DMS53 treated with DMSO at 0.1 percent for 48 hours (cell line): ENCODE measurements at regions not wholly inside any gene's neighbourhood (a gene's known extent, or its start where the extent isn't known, plus 50 kb on each side); places are given as distances from the start of the nearest gene placed in this dataset.

Experiments
- DNase-seq: peaks from one replicate; lab custom pipeline; 2025; ENCODE audit not compliant: unreplicated experiment; lab: John Stamatoyannopoulos, UW

GRCh38 chrX:39741904-39742303 is 355.9 kb downstream of the BCOR start:
- no peak for DNase-seq

GRCh38 chrX:39745818-39746217 is 351.9 kb downstream of the BCOR start:
- no peak for DNase-seq

DNA sequence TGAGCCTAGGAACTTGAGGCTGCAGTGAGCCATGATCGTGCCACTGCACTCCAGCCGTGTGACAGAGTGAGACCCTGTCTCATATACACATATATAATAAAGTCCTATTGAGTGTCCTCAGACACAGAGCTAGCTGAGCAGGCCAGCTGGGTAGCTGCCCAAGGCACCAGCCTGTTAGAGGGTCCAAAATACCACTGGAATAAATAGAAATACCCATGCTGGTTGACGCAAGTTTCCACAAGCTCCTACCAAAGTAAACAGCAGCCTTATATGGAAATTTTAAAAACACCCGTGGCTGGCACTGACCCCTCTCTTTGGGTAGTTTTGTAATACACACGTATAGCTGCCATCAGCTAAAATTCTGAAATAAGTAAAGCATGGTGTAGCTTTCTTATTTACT is 348.6 kb downstream of the BCOR start:
- no peak for DNase-seq

DNA sequence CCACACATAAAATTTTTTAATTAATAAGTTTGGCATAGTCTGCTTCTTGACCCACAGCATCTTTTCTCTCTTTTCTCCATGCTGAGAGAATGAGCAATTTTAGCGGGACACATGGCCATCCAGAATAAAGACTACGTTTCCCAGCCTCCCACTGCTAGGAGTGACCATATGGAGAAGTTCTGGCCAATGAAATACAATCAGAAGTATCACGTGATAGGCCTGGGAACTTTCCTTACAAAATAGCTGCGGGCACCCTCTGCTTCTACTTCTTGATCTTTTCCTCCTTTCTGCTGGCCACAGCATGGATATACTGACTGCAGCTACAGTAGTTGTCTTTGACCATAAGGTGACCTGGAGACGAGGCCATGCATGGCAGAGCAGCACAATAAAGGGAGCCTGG is 348.0 kb downstream of the BCOR start:
- no peak for DNase-seq

DNA sequence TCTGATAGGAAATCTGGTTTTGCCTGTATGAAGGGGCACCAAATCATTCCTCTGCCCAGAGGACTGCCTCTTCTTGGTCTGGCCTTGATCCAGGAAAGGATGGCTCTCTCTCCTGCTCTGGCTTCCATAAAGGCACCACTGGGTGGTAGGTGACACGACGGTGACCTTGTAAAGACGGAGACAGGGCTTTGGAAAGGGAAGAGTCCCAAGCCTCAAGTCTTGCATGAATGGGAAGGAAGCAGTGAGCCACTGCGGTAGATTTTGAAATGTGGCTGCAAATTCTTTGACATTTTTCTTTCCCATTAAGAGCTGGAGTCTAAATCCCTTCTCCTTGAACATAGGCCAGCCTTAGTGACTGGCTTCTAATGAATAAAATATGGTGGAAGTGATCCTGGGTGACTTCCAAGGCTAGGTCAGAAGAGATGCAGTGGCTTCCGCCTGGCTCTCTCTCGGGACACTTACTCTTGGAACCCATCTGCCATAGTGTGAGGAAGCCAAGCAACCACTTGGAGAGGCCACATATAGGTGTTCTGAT is 347.4 kb downstream of the BCOR start:
- no peak for DNase-seq

GRCh38 chrX:39750848-39751247 is 346.9 kb downstream of the BCOR start:
- DNase-seq, result no peak

- DNase-seq, result peak; percentile 19
These were observed 344.9 kb downstream of the BCOR start for GRCh38 chrX:39752815-39753214.

GRCh38 chrX:39753293-39753996 is 344.3 kb downstream of the BCOR start:
- no peak for DNase-seq

DNA sequence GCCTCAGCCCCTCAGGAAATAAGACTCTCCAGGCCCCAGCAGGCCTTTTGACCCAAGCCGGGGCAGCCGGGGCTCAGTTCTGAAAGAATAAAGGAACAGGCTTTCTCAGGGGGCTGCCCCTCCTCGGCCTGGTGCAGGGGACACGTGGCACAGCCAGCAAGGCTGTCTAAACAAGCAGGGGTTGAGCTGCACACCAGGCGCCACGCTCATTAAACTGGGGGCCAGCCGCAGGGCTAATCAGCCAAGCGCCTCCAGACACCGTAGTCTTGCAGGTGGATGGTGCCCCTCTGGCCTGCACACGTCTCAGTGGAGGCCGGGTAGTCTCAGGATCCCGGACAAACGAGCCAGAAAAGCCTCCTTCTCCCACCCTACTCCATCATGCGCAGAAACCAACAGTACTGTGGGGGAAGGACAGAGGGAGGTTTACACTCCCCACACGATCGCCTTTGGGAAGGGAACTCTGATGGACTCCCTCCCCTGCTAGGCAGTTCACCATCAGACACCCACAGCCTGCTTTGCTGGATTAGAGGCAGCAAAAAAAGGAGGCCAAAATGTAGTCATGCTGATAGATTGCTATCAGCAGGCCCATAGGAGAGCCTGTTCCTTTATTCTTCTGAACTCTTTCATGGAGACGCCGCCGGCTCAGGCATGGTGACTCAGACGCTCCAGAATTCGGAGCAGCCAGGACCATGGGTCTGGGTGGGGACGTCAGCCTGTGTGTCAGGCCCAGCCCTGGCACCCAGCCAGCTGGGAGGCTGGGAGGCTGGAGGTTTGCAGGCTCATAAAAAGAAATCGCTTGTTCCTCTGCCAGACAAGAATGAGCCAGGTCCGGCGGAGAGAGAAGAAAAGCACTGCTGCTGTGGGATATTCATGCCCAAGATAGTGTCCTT is 342.4 kb downstream of the BCOR start:
- DNase-seq, result peak; percentile 11

GRCh38 chrX:39756086-39756883 is 341.5 kb downstream of the BCOR start:
- DNase-seq, result no peak

DNA sequence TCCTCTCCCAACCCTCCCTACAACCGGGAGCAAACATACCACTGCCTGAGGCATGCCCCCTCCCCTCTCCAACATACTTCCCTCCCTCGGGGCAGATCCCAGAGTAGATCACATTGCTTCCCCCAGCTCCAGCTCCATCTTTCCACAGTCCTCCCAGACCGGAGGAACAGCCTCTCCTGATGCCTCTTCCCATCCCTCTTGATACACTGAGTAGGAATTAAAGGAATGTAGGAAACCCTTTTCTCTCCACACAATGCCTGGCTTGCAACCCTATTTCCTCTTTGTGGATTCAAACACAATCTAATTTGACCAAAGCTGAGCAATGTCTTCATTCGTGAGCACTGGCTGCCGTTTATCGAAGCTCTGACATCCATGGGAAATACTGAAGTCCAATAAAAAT is 339.8 kb downstream of the BCOR start:
- no peak for DNase-seq

GRCh38 chrX:39758791-39759525 is 338.8 kb downstream of the BCOR start:
- no peak for DNase-seq

DNA sequence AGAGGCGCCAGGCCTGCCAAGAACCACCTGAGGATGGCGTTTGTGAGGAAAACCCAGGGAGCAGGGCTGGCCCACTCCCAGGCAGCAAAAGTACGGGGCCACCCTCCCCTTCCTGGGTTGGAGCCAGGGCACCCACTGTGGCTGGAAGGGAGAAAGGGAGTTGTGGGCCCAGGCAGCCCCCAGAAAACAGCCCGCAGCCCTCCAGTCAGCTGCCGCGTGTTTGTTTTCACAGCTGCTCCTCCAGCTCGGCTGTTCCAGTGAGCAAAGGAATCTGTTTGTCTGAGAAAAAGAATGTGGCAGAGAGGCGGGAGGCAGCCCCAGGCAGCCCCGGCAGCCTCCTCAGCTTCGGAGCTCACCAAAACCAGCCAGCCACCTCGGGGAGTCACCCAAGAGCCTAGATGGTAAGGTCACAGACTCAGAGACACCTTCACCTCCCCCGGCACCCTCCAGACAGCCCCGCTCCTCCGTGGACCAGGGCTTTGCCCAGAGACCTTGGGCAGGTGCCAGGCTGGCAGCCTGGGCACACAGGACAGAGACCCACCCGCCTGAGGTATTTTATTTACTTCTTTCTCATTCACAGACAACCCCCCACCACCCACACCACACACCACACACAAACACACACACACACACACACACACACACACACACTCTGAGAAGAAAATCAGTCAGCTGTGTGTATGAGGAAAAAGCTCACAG is 338.1 kb downstream of the BCOR start:
- no peak for DNase-seq

DNA sequence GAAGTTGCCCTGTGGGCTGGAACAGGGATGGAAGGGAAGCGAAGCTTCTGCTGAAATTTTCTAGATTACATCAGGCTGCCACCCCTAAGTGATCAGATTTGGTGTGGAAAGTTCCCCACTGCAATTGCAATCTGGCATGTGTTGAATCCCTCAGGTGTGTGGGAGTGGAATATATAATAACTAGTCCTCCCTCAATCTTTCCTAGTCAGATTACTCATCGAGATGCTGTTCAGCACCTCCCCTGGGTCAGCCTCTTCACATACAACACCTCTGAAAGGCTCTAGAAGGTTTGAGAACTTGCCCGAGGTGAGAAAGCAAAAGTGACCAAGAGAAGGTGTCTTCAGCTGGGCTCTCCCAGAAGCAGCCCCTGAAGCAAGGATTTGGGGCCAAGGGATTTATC is 336.8 kb downstream of the BCOR start:
- DNase-seq, result no peak

DNA sequence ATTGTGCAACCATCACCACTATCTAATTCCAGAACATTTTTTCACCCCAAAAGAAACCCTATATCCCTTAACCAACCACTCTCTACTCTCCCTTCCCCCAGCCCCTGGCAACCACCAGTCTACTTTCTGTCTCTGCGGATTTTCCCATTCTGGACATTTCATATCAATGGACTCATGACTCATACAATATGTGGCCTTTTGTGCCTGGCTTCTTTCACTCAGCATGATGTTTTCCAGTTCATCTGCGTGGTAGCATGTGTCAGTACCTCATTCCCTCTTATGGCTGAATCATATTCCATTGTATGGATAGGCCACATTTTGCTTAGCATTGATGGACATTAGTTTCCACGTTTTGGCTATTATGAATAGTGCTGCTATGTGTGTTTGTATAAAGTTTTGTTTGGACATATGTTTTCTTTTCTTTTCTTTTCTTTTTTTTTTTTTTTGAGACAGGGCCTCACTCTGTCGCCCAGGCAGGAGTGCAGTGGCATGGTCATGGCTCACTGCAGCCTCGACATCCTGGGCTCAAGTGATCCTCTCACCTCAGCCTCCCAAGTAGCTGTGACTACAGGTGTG is 335.4 kb downstream of the BCOR start:
- DNase-seq, result no peak

GRCh38 chrX:39764441-39764914 is 333.3 kb downstream of the BCOR start:
- DNase-seq, result peak; percentile 72

GRCh38 chrX:39765327-39765726 is 332.4 kb downstream of the BCOR start:
- no peak for DNase-seq

GRCh38 chrX:39766085-39766726 is 331.6 kb downstream of the BCOR start:
- no peak for DNase-seq

- DNase-seq, result no peak
These were observed 330.9 kb downstream of the BCOR start for GRCh38 chrX:39766855-39767254.
